H9 (cell line): ENCODE measurements at regions not wholly inside any gene's neighbourhood (a gene's known extent, or its start where the extent isn't known, plus 50 kb on each side); places are given as distances from the start of the nearest gene placed in this dataset.

Source experiments
- DNase-seq: peaks from one replicate; pipeline ENCODE4 v3.0.0-alpha.2; 2017
- H2AFZ ChIP-seq: one replicate; pipeline ENCODE4 v1.6.1; 2013; ENCODE audit warnings: mild to moderate bottlenecking, low read length, control low read depth, moderate library complexity
- H2AK5ac ChIP-seq: 2 replicates; pipeline ENCODE4 v1.6.1; 2013; ENCODE audit warnings: low read length, control low read depth, mixed read lengths; ENCODE audit not compliant: insufficient read length
- H2BK120ac ChIP-seq: one replicate; pipeline ENCODE4 v1.6.1; 2013; ENCODE audit warnings: low read depth, mild to moderate bottlenecking, low read length, control low read depth, inconsistent platforms; ENCODE audit not compliant: poor library complexity, severe bottlenecking
- H2BK12ac ChIP-seq: 2 replicates; pipeline ENCODE4 v1.6.1; 2013; ENCODE audit warnings: low read length, control low read depth, mixed read lengths, low read depth; ENCODE audit not compliant: insufficient read length
- H2BK15ac ChIP-seq: 2 replicates; pipeline ENCODE4 v1.6.1; 2013; ENCODE audit warnings: low read depth, low read length, control low read depth
- H2BK20ac ChIP-seq: one replicate; pipeline ENCODE4 v1.6.1; 2013; ENCODE audit warnings: low read depth, mild to moderate bottlenecking, low read length, control low read depth, inconsistent platforms; ENCODE audit not compliant: poor library complexity, severe bottlenecking
- H2BK5ac ChIP-seq: 2 replicates; pipeline ENCODE4 v1.6.1; 2013; ENCODE audit warnings: low read length, control low read depth, mixed read lengths; ENCODE audit not compliant: insufficient read length
- H3K14ac ChIP-seq: 2 replicates; pipeline ENCODE4 v1.6.1; 2013; ENCODE audit warnings: low read length, control low read depth; ENCODE audit not compliant: insufficient read depth
- H3K18ac ChIP-seq: 2 replicates; pipeline ENCODE4 v1.6.1; 2013; ENCODE audit warnings: low read depth, mild to moderate bottlenecking, mixed read lengths, low read length, control low read depth; ENCODE audit not compliant: insufficient read length
- H3K23ac ChIP-seq: 2 replicates; pipeline ENCODE4 v1.6.1; 2013; ENCODE audit warnings: low read length, control low read depth, mixed read lengths, low read depth; ENCODE audit not compliant: insufficient read length
- H3K23me2 ChIP-seq: 2 replicates; pipeline ENCODE4 v1.6.1; 2013; ENCODE audit warnings: low read depth, mild to moderate bottlenecking, mixed read lengths, low read length, control low read depth; ENCODE audit not compliant: insufficient read length, poor library complexity, severe bottlenecking
- H3K27ac ChIP-seq: 2 replicates; pipeline ENCODE4 v1.5.1; 2013; ENCODE audit warnings: low read length, control low read depth, mixed read lengths, low read depth; ENCODE audit not compliant: insufficient read length
- H3K27me3 ChIP-seq: 2 replicates; pipeline ENCODE4 v1.6.1; 2013; ENCODE audit warnings: low read length, control low read depth, inconsistent platforms; ENCODE audit not compliant: insufficient read depth
- H3K4ac ChIP-seq: 2 replicates; pipeline ENCODE4 v1.6.1; 2013; ENCODE audit warnings: low read depth, mild to moderate bottlenecking, control low read depth, inconsistent platforms, low read length, moderate library complexity
- H3K4me1 ChIP-seq: 2 replicates; pipeline ENCODE4 v1.6.1; 2013; ENCODE audit warnings: low read length, control low read depth, inconsistent platforms; ENCODE audit not compliant: insufficient read depth
- H3K4me2 ChIP-seq: 2 replicates; pipeline ENCODE4 v1.6.1; 2013; ENCODE audit warnings: low read length, control low read depth, mixed read lengths; ENCODE audit not compliant: insufficient read length, insufficient read depth
- H3K56ac ChIP-seq: 2 replicates; pipeline ENCODE4 v1.6.1; 2013; ENCODE audit warnings: low read depth, mild to moderate bottlenecking, mixed read lengths, low read length, control low read depth; ENCODE audit not compliant: insufficient read length
- H3K79me1 ChIP-seq: 2 replicates; pipeline ENCODE4 v1.6.1; 2013; ENCODE audit warnings: low read depth, mild to moderate bottlenecking, moderate library complexity, low read length, control low read depth, inconsistent platforms; ENCODE audit not compliant: insufficient read depth, poor library complexity, severe bottlenecking
- H3K79me2 ChIP-seq: 2 replicates; pipeline ENCODE4 v1.6.1; 2013; ENCODE audit warnings: low read length, control low read depth, inconsistent platforms; ENCODE audit not compliant: insufficient read depth
- H3K9ac ChIP-seq: 2 replicates; pipeline ENCODE4 v1.6.1; 2013; ENCODE audit warnings: low read length, control low read depth, mixed read lengths; ENCODE audit not compliant: insufficient read length; ENCODE audit errors: extremely low read depth
- H3K9me3 ChIP-seq: one replicate; pipeline ENCODE4 v1.6.1; 2013; ENCODE audit warnings: low read depth, low read length, inconsistent platforms; ENCODE audit not compliant: control insufficient read depth
- H3T11ph ChIP-seq: one replicate; pipeline ENCODE4 v1.6.1; 2013; ENCODE audit warnings: mild to moderate bottlenecking, low read length, control low read depth, inconsistent platforms
- H4K20me1 ChIP-seq: one replicate; pipeline ENCODE4 v1.6.1; 2013; ENCODE audit not compliant: control insufficient read depth, insufficient read length, insufficient read depth
- H4K5ac ChIP-seq: 2 replicates; pipeline ENCODE4 v1.6.1; 2013; ENCODE audit warnings: low read depth, mild to moderate bottlenecking, mixed read lengths, low read length, control low read depth; ENCODE audit not compliant: insufficient read length
- H4K8ac ChIP-seq: replicated peaks from 2 replicates; pipeline ENCODE4 v1.6.1; 2013; ENCODE audit warnings: low read length, control low read depth, mixed read lengths, low read depth; ENCODE audit not compliant: insufficient read length
- H4K91ac ChIP-seq: 2 replicates; pipeline ENCODE4 v1.6.1; 2013; ENCODE audit warnings: low read depth, mild to moderate bottlenecking, moderate library complexity, mixed read lengths, low read length, control low read depth; ENCODE audit not compliant: insufficient read length
- H3K27ac Mint-ChIP-seq, 3 experiments: 2 replicates in 2 of 3; 3 replicates in 1 of 3; pipeline ENCODE4 v1.8.0; 2020 to 2021; ENCODE audit warnings: mixed read lengths in 3 of 3, mild to moderate bottlenecking in 1 of 3, moderate library complexity in 1 of 3
- H3K27me3 Mint-ChIP-seq: 2 replicates; pipeline ENCODE4 v1.8.0; 2021; ENCODE audit warnings: low read depth, mild to moderate bottlenecking, moderate library complexity, mixed read lengths
- H3K36me3 Mint-ChIP-seq, 3 experiments: 2 replicates in 2 of 3; 3 replicates in 1 of 3; pipeline ENCODE4 v1.8.0; 2020 to 2021; ENCODE audit warnings: low read depth in 3 of 3, mixed read lengths in 3 of 3; ENCODE audit not compliant: insufficient read depth in 1 of 3
- H3K4me1 Mint-ChIP-seq, 2 experiments: 2 replicates each; pipeline ENCODE4 v1.8.0; 2020; ENCODE audit warnings: mixed read lengths in 2 of 2
- H3K4me3 Mint-ChIP-seq, 2 experiments: 2 replicates in 1 of 2; 3 replicates in 1 of 2; pipeline ENCODE4 v1.8.0; 2020 to 2021; ENCODE audit warnings: mild to moderate bottlenecking in 2 of 2, mixed read lengths in 2 of 2, moderate library complexity in 1 of 2
- H3K9me3 Mint-ChIP-seq, 2 experiments: 2 replicates in 1 of 2; 3 replicates in 1 of 2; pipeline ENCODE4 v1.8.0; 2020; ENCODE audit warnings: mild to moderate bottlenecking in 2 of 2, mixed read lengths in 2 of 2, moderate library complexity in 1 of 2
- WGBS: extraction: QIAGEN DNeasy Blood & Tissue Kit; methylation state at CpG from one replicate; pipeline ENCODE4 v1.1.7; 2013; ENCODE audit warnings: missing lambda C conversion rate, low lambda C conversion rate, mixed read lengths; ENCODE audit not compliant: insufficient read length; ENCODE audit errors: extremely low coverage; 5-methylcytosine and 5-hydroxymethylcytosine counted together
- TF ChIP-seq, protein P1 (sequence below): fragments of 200-600 bp; sonication (generic); conservative IDR thresholded peaks from 3 replicates; pipeline ENCODE4 v1.8.0; 2021; ENCODE audit warnings: antibody characterized with exemption, mild to moderate bottlenecking

DNA sequence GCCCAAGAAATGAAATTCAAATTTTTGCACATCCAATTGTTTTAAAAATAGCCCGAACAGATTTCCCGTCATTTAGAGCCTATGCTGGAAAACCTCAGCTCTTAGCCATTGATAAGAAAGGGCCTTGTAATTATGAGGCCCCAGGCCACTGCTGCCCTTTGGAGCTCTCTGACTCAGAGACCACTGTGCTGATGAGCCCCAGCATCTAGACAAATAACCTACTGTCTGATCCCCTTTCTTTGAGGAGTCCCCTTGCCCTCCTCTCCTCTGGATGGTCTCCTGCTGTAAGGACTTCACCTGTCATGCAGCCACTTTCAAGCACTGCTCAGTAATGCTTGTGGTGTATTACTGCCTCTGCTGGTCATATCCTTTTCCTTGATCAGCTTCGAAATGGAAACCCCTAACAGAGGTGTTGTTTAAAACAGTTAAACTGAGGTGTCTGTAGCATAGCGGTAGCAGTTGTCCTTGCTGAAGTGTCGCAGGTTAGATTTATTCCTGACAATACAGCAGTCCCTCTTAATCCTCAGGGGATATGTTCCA lies 159.9 kb upstream of the SRRM4 start:
- Histone ChIP-seq H3K56ac (no peak overlapping the region), H2AK5ac (no peak overlapping the region), H3K9me3 (no peaks in the 10 kb centered on the region), H2AFZ (no peak overlapping the region), H4K20me1 (no peaks in the 10 kb centered on the region), H4K91ac (no peak overlapping the region), H3K79me1 (no peaks in the 10 kb centered on the region), H3K18ac (no peak overlapping the region), H2BK12ac (no peak overlapping the region), H3K4me1 (no peaks in the 10 kb centered on the region), H3K9ac (no peak overlapping the region), H3K23me2 (no peaks in the 10 kb centered on the region), H3K27ac (no peak overlapping the region), H3K4me2 (no peak overlapping the region), H2BK120ac (no peak overlapping the region), H4K5ac (no peak overlapping the region), H3K23ac (no peak overlapping the region), H3K4ac (no peak overlapping the region), H2BK15ac (no peak overlapping the region), H2BK20ac (no peak overlapping the region), H4K8ac (no peak overlapping the region), H2BK5ac (no peak overlapping the region), H3K79me2 (no peaks in the 10 kb centered on the region), H3T11ph (no peak overlapping the region), H3K14ac (no peak overlapping the region), H3K27me3 (no peaks in the 10 kb centered on the region)
- Mint-ChIP-seq H3K27me3 (no peaks in the 10 kb centered on the region; the same call in none of the 2 replicates), H3K36me3 (no peaks in the 10 kb centered on the region), H3K4me3 (no peak overlapping the region), H3K4me1 (peaks cover 6 to 8% of the 10 kb centered on the region in 2 experiments), H3K27ac (no peak overlapping the region), H3K9me3 (no peaks in the 10 kb centered on the region; a peak in 1 of 5 replicates)
- no peak for DNase-seq
- TF ChIP-seq, protein P1, sequence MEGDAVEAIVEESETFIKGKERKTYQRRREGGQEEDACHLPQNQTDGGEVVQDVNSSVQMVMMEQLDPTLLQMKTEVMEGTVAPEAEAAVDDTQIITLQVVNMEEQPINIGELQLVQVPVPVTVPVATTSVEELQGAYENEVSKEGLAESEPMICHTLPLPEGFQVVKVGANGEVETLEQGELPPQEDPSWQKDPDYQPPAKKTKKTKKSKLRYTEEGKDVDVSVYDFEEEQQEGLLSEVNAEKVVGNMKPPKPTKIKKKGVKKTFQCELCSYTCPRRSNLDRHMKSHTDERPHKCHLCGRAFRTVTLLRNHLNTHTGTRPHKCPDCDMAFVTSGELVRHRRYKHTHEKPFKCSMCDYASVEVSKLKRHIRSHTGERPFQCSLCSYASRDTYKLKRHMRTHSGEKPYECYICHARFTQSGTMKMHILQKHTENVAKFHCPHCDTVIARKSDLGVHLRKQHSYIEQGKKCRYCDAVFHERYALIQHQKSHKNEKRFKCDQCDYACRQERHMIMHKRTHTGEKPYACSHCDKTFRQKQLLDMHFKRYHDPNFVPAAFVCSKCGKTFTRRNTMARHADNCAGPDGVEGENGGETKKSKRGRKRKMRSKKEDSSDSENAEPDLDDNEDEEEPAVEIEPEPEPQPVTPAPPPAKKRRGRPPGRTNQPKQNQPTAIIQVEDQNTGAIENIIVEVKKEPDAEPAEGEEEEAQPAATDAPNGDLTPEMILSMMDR: peak; percentile 53
- WGBS: no CpG with 5 or more reads among the region's 5 CpGs
